PC-9 (cell line): ENCODE measurements at regions not wholly inside any gene's neighbourhood (a gene's known extent, or its start where the extent isn't known, plus 50 kb on each side); places are given as distances from the start of the nearest gene placed in this dataset.

Experiments
- BruUV-seq: library from RNA; stranded (reverse); fragments of 400-500 nt; replicated peaks from 2 replicates; lab custom pipeline; 2021; lab: Mats Ljungman, UMichigan
- CTCF ChIA-PET: fragments of 300-600 bp; sonication (Branson Sonifier 250); formaldehyde crosslinking; loops from one replicate; lab custom pipeline; 2022; ENCODE audit warnings: antibody characterized with exemption; lab: Charles Lee
- POLR2A ChIA-PET: fragments of 300-600 bp; sonication (Branson Sonifier 250); formaldehyde crosslinking; loops from one replicate; lab custom pipeline; 2022; ENCODE audit warnings: antibody characterized with exemption; ENCODE audit not compliant: unreplicated experiment; lab: Charles Lee
- DNase-seq, 2 experiments: peaks; one replicate each; pipeline versions ENCODE4 v3.0.0 to v3.0.0-alpha.2; 2015 to 2022; ENCODE audit warnings: mixed read lengths in 1 of 2
- H2AFZ ChIP-seq: fragments of 200-600 bp; sonication (generic); 2 replicates; pipeline ENCODE4 v1.8.1; 2017; ENCODE audit warnings: antibody characterized with exemption
- H3F3A ChIP-seq: fragments of 200-600 bp; sonication (generic); 2 replicates; pipeline ENCODE4 v1.8.1; 2017; ENCODE audit warnings: antibody characterized with exemption, mild to moderate bottlenecking, low read depth; ENCODE audit not compliant: insufficient read depth
- H3K27ac ChIP-seq: fragments of 200-600 bp; sonication (generic); 2 replicates; pipeline ENCODE4 v1.6.1; 2016; ENCODE audit warnings: mixed run types
- H3K27me3 ChIP-seq: fragments of 200-600 bp; sonication (generic); 2 replicates; pipeline ENCODE4 v1.6.1; 2016; ENCODE audit warnings: low read depth, mixed run types; ENCODE audit not compliant: insufficient read depth
- H3K36me3 ChIP-seq: fragments of 200-600 bp; sonication (generic); 2 replicates; pipeline ENCODE4 v1.6.1; 2016; ENCODE audit warnings: low read depth, mixed run types
- H3K4me1 ChIP-seq: fragments of 200-600 bp; sonication (generic); replicated peaks from 2 replicates; pipeline ENCODE4 v1.6.1; 2016; ENCODE audit warnings: mixed run types; ENCODE audit not compliant: insufficient read depth
- H3K4me2 ChIP-seq: fragments of 200-600 bp; sonication (generic); 2 replicates; pipeline ENCODE4 v1.6.1; 2017; ENCODE audit warnings: mixed run types
- H3K4me3 ChIP-seq: fragments of 200-600 bp; sonication (generic); 2 replicates; pipeline ENCODE4 v1.6.1; 2016; ENCODE audit warnings: mixed run types
- H3K79me2 ChIP-seq: fragments of 200-600 bp; sonication (generic); 2 replicates; pipeline ENCODE4 v1.6.1; 2017; ENCODE audit warnings: low read depth, mixed run types
- H3K9me2 ChIP-seq: fragments of 200-600 bp; sonication (generic); 2 replicates; pipeline ENCODE4 v1.8.1; 2017; ENCODE audit warnings: mild to moderate bottlenecking; ENCODE audit not compliant: insufficient read depth
- H3K9me3 ChIP-seq: fragments of 200-600 bp; sonication (generic); 2 replicates; pipeline ENCODE4 v1.8.1; 2016; ENCODE audit warnings: low read depth; ENCODE audit not compliant: insufficient read depth
- H4K20me1 ChIP-seq: fragments of 200-600 bp; sonication (generic); 2 replicates; pipeline ENCODE4 v1.8.1; 2017; ENCODE audit not compliant: insufficient read depth
- EZH2 ChIP-seq: fragments of 200-600 bp; sonication (generic); IDR thresholded peaks from 2 replicates; pipeline ENCODE4 v1.8.0; 2017; ENCODE audit warnings: antibody characterized with exemption, low read depth
- intact Hi-C: fragments of 100-400 bp; cut with micrococcal nuclease; formaldehyde crosslinking; loops from one replicate; pipeline ENCODE4 v1.10.0; 2022; ENCODE audit not compliant: unreplicated experiment
- TF ChIP-seq, protein P1 (sequence below): fragments of 200-600 bp; sonication (generic); conservative IDR thresholded peaks from 2 replicates; pipeline ENCODE4 v1.6.1; 2017; ENCODE audit warnings: mixed run types, antibody characterized with exemption, mild to moderate bottlenecking, moderate library complexity

DNA sequence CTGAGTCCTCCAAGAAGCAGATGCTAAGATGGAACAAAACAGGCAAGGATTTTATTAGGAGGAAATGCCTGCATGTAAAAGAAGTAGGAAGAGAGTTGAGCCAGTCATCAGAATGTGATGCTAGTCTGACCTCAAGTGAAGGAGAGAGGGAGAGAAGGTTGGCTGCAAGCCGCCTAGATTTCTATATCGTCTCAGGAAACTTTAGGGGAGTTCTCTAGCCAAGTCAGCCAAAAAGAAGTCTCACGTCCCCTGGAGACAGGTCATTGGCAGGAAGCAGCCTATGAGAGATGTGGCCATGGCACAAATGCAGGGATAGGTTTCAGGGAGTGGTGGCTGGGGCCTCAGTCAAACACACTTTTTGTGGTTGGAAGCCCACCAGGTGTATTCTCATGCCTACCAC lies 378.0 kb downstream of the CD109 start:
- no peak overlapping the region for H3K4me2 ChIP-seq
- intact Hi-C loops, result no loop called here
- no peak overlapping the region; the same call in 1 of the 2 replicates for H2AFZ ChIP-seq
- no peak overlapping the region for H3K4me3 ChIP-seq
- DNase-seq, result no peak
- H4K20me1 ChIP-seq, result no peaks in the 10 kb centered on the region
- no peaks in the 10 kb centered on the region for H3K9me3 ChIP-seq
- no peaks in the 10 kb centered on the region for H3K4me1 ChIP-seq
- no peaks in the 10 kb centered on the region for H3K79me2 ChIP-seq
- H3K27ac ChIP-seq, result no peak overlapping the region
- H3K27me3 ChIP-seq, result no peaks in the 10 kb centered on the region
- H3K36me3 ChIP-seq, result no peaks in the 10 kb centered on the region
- ChIA-PET POLR2A (interaction anchor here (0.6 kb wide), 1 partner anchor 873 kb away, joined by 4 read pairs; no protein-coding TSS in a partner anchor), CTCF (no interaction called here)
- BruUV-seq, result no TSS peak
- no peak for TF ChIP-seq EZH2
- TF ChIP-seq, protein P1, sequence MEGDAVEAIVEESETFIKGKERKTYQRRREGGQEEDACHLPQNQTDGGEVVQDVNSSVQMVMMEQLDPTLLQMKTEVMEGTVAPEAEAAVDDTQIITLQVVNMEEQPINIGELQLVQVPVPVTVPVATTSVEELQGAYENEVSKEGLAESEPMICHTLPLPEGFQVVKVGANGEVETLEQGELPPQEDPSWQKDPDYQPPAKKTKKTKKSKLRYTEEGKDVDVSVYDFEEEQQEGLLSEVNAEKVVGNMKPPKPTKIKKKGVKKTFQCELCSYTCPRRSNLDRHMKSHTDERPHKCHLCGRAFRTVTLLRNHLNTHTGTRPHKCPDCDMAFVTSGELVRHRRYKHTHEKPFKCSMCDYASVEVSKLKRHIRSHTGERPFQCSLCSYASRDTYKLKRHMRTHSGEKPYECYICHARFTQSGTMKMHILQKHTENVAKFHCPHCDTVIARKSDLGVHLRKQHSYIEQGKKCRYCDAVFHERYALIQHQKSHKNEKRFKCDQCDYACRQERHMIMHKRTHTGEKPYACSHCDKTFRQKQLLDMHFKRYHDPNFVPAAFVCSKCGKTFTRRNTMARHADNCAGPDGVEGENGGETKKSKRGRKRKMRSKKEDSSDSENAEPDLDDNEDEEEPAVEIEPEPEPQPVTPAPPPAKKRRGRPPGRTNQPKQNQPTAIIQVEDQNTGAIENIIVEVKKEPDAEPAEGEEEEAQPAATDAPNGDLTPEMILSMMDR, result no peak
- no peaks in the 10 kb centered on the region for H3K9me2 ChIP-seq
- H3F3A ChIP-seq, result no peaks in the 10 kb centered on the region

DNA sequence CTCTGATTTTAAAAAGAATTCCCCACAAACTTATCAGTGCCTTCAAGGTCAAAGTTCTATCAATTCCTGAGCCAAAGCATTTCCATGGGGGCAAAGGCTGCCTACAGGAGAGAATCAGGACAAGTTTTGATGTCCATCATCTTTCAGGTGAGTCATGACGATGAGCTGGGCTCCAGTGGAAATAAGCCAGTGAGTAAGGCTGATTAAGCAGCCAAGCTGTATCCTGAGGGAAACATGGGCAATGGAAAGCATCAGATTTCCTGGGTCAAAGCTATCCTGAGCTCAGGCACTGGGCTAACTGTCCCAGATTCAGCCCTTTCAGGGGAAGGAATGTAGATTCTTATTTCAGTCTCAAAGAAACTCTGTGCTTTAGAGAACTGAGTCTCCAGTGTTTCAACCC lies 377.4 kb downstream of the CD109 start:
- H3F3A ChIP-seq, result no peaks in the 10 kb centered on the region
- H2AFZ ChIP-seq, result no peak overlapping the region; the same call in 1 of the 2 replicates
- no peak for DNase-seq
- BruUV-seq, result no TSS peak
- intact Hi-C loops, result no loop called here
- no peak overlapping the region for H3K4me3 ChIP-seq
- H3K9me2 ChIP-seq, result no peaks in the 10 kb centered on the region
- H3K27me3 ChIP-seq, result no peaks in the 10 kb centered on the region
- H4K20me1 ChIP-seq, result no peaks in the 10 kb centered on the region
- TF ChIP-seq, protein P1, result no peak
- ChIA-PET CTCF (no interaction called here), POLR2A (interaction anchor here (0.6 kb wide), 1 partner anchor 874 kb away, joined by 4 read pairs; no protein-coding TSS in a partner anchor)
- H3K4me1 ChIP-seq, result no peaks in the 10 kb centered on the region
- no peaks in the 10 kb centered on the region for H3K79me2 ChIP-seq
- H3K27ac ChIP-seq, result no peak overlapping the region
- no peaks in the 10 kb centered on the region for H3K36me3 ChIP-seq
- no peaks in the 10 kb centered on the region for H3K9me3 ChIP-seq
- H3K4me2 ChIP-seq, result no peak overlapping the region

DNA sequence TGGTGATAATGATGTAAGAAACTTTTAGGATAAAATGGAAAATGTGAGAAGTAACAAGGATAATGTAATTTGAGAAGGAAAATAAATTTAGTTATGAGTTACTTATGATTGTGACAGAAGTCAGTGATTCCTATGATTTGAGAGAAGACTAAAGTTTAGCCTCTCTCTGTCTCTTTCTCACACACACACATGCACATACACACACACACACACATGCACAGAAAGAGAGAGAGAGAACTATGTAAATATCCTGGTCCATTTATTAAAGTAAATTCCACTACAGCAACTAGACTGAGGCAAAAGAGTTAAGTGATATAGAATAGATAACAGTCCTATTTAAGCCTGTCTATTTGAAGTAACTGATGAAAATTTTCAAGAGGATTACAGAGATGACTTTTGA lies 375.2 kb downstream of the CD109 start:
- Histone ChIP-seq H3K27ac (no peak overlapping the region), H3K27me3 (no peaks in the 10 kb centered on the region), H2AFZ (no peak overlapping the region), H4K20me1 (0 out of 2 replicates have a peak, but pooled peaks cover 4% of the 10 kb centered on the region), H3K79me2 (no peaks in the 10 kb centered on the region), H3F3A (no peaks in the 10 kb centered on the region), H3K4me1 (no peaks in the 10 kb centered on the region), H3K36me3 (no peaks in the 10 kb centered on the region), H3K9me3 (no peaks in the 10 kb centered on the region; the same call in 1 of the 2 replicates), H3K9me2 (no peaks in the 10 kb centered on the region), H3K4me2 (no peak overlapping the region), H3K4me3 (no peak overlapping the region)
- intact Hi-C loops, result no loop called here
- BruUV-seq, result no TSS peak
- no peak for DNase-seq
- CTCF ChIA-PET, result no interaction called here
- no peak for TF ChIP-seq EZH2
- TF ChIP-seq, protein P1, result no peak
- POLR2A ChIA-PET, result no interaction called here
